DMS114 treated with DMSO at 0.1 percent for 48 hours (cell line): ENCODE measurements at regions not wholly inside any gene's neighbourhood (a gene's known extent, or its start where the extent isn't known, plus 50 kb on each side); places are given as distances from the start of the nearest gene placed in this dataset.

Source experiments
- DNase-seq: peaks from one replicate; lab custom pipeline; 2025; ENCODE audit not compliant: unreplicated experiment; lab: John Stamatoyannopoulos, UW

DNA sequence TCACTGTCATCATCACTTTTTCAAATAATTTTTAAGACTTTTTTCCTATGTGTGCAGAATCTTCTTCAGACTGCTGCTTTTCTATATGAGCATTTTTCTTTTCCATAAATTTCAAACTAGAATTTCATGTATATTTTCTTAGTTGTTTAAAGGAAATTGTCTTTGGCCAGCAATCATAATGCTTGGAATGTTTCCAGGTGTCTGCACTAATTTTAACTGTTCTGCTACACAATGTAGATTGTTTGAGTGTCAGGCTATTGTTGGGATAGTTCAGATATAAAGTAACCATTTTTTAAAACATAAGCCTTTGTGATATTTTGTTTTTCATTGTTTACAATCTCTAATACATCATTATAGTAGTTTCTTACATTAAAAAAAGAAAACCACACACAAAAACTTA, 1418.5 kb downstream of the EFNB2 start:
- DNase-seq, result no peak

DNA sequence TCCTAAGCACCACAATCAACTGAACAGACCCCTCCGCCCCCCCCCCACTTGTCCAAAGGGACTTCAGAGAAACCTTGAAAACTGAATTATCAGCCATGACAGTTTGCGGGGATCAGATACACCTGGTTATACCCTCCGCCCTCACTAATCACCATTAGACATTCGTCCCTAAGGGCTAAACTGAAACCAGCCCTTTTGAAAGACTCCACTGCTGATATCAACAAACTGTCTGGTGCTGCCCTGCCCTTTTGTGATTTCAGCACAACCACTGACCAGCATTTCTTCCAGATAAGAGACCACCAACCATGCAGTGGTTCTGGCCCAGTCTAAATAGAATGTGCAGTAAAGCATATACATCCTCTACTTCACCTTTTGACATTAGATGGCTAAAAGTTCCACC, 1422.9 kb downstream of the EFNB2 start:
- DNase-seq, result no peak

DNA sequence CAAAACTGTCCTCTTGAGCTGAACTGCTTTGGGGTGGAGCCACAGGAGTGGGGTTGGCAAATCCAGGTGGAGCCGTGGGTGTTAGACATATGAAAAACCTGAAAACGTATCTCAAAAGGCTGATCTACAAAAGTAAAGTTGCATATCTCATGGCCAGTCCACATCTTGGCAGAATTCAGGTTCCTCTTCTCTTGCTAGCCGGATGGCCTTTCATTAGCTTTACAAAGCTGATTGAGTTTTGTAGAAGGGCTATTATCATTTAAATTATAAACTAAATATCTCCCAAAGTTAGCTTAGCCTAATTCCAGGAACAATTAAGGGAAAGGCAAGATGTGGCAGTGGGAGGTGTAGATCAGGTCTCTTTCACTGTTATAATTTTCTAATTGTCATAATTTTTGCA, 1427.7 kb downstream of the EFNB2 start:
- no peak for DNase-seq

GRCh38 chr13:105105471-105105870, 1430.0 kb downstream of the EFNB2 start:
- no peak for DNase-seq

GRCh38 chr13:105097521-105097920, 1437.9 kb downstream of the EFNB2 start:
- no peak for DNase-seq

GRCh38 chr13:105089858-105090643, 1445.4 kb downstream of the EFNB2 start:
- no peak for DNase-seq

DNA sequence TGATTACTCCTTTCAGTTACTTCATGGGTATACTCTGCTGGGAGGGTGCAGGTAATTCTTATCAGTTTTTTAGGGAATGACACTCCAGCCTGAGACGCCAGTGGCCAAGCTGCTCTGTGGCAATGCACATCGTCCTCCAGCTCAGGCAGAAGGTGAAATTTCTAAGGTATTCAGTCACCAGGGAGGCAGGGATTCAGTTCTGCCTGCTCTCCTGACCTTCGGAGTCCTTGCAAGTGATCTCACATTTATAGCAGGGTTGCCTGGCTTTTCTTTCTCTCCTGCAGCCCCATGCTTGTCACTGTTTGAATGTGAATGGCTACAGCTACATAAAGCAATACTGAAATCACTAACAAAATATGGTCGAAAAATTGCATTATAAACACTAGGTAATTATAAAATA, 1447.5 kb downstream of the EFNB2 start:
- DNase-seq, result no peak

GRCh38 chr13:105084931-105085330, 1450.5 kb downstream of the EFNB2 start:
- no peak for DNase-seq

GRCh38 chr13:105083992-105084391, 1451.5 kb downstream of the EFNB2 start:
- no peak for DNase-seq

GRCh38 chr13:105074755-105075154, 1460.7 kb downstream of the EFNB2 start:
- DNase-seq, result no peak

DNA sequence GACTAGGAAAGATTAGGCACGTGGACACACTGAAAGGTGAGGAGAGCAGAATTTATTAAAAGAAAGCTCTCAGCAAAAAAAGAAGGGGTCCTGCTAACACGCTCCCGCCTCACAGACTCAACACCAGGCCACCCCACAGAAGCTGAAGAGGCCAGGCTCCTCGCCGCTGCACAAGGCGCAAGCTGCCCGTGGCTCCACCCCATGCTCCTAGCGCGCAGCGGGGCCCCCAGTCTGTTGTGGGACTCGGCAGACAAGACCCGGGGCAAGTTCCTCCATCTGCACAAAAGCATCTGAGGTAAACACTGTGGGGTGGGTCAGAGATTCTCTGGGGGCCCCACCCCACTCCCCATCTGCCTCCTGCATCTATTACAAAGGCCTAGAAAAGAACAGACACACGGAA, 1462.4 kb downstream of the EFNB2 start:
- DNase-seq, result no peak

DNA sequence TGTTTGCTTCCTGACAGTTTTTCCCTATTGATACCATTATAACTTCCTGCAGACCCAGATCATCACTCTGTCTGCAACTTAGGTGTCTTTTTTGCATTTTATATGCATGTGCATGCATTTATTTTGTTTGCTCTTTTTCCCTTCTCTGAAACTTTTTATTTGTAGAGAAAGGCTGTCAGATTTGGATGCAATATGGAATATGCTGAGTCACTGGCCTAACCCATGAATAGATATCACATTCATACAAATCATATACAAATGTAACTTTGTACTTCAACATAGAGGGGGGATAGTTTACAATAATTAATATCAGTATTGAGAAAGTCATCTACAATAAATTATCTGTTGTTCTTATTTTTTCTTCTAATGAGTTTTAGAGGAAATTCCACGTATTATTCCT, 1465.0 kb downstream of the EFNB2 start:
- no peak for DNase-seq

GRCh38 chr13:105069106-105069505, 1466.4 kb downstream of the EFNB2 start:
- DNase-seq, result no peak

DNA sequence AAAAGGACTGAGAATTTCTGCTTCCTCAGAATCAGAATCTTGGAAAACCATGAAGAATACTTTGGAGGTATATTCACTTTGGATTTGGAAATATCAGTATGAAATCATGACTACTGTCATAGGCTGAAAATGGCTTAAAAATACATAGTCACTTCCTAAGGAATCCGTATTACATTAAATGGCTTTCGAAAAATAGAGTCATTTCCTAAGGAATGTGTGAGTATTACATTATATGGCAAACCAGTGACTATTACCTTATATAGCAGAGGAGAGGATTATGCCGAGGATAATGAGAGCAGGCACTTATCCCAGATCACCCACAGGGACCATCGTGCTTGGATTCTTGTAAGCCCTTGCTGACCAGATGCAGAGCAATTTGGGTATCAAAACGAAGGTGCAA, 1471.8 kb downstream of the EFNB2 start:
- DNase-seq, result no peak

DNA sequence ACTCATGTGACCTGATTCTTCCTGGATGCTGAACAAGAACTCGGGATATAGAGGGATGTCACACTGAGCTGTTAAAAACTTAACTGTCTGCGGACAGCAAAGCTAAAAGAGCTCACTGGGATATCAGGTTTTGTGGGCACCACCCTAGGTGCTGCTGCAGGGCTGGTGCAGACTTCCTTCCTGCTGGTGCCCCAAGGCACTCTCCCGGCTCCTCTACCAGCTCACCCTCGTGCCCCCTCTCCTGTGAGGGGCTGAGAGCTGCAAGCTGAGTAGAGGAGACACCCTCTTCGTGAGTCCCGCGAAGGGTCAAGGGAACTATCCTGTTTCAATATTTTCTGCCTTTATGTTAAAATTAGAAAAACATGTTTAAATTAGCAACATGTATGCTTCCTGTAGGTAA, 1475.7 kb downstream of the EFNB2 start:
- no peak for DNase-seq

DNA sequence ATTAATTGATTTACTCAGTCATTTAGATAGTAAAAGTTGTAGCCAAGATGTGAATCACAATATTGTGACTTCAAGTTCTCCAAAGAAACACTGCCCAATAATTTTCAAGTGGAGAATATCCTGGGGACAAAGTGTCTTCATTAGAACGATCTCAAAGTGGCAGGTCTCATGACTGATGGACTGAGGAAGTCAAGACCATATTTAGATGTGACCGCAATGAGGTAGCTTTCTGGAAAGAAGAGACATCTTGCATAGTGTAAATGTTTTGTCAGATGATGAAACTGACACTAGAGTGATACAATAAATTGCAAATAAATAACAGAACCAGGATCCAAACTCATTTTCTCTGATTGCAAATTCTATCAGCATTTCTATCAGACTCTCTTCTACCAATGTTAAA, 1476.9 kb downstream of the EFNB2 start:
- DNase-seq, result no peak

- no peak for DNase-seq
Observed at GRCh38 chr13:105052711-105053110, 1482.8 kb downstream of the EFNB2 start.

GRCh38 chr13:105050686-105051085, 1484.8 kb downstream of the EFNB2 start:
- no peak for DNase-seq

- DNase-seq, result no peak
Observed at GRCh38 chr13:105048677-105049076, 1486.8 kb downstream of the EFNB2 start.

GRCh38 chr13:105047676-105048295, 1487.7 kb downstream of the EFNB2 start:
- DNase-seq, result no peak

- DNase-seq, result no peak
Observed at GRCh38 chr13:105037110-105037509, 1498.4 kb downstream of the EFNB2 start.

- no peak for DNase-seq
Observed at GRCh38 chr13:105035092-105035491, 1500.4 kb downstream of the EFNB2 start.

DNA sequence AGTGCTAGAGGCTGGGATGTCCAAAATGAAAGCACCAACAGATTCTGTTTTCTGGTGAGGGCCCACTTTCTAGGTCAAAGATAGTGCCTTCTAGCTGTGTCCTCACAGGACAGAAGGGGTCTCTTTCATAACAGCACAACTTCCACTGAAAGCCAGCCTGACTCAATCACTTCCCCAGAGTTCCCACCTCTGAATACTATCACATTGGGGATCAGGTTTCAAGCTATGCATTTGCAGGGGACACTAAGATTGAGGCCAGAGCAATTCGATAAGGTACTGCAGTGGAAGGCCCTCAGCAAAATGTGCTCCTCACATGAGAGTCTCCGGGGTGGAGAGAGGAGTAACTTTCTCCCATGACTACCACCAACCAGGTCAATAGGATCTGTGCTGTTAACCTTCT, 1501.5 kb downstream of the EFNB2 start:
- DNase-seq, result no peak
